NCI-H69 (cell line): ENCODE measurements at regions not wholly inside any gene's neighbourhood (a gene's known extent, or its start where the extent isn't known, plus 50 kb on each side); places are given as distances from the start of the nearest gene placed in this dataset.
"Not testable (repeated sequence)": the region's sequence is repeated elsewhere in the genome, so short reads cannot be mapped to it uniquely, and the experiment has no call there.

Experiments used
- DNase-seq: peaks from one replicate; lab custom pipeline; 2025; lab: John Stamatoyannopoulos, UW

DNA sequence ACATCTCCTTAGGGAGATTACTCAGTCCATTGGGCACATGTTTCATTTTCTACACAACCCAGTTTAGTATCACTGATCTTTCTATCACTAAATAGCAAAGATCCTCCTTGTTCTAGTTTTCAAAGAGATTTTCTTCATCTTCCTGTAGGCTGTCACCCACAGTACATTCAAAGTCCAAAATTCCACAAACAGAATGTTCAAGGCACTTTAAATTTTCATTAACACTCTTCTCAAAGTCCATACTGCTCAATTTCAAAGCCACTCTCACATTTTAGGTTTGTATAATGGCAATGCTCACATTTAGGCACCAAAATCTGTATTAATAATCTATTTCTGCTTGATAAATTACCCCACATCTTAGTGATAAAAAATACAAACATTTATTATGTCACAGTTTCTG, 152.8 kb downstream of the FSIP2 start:
- DNase-seq: no peak

DNA sequence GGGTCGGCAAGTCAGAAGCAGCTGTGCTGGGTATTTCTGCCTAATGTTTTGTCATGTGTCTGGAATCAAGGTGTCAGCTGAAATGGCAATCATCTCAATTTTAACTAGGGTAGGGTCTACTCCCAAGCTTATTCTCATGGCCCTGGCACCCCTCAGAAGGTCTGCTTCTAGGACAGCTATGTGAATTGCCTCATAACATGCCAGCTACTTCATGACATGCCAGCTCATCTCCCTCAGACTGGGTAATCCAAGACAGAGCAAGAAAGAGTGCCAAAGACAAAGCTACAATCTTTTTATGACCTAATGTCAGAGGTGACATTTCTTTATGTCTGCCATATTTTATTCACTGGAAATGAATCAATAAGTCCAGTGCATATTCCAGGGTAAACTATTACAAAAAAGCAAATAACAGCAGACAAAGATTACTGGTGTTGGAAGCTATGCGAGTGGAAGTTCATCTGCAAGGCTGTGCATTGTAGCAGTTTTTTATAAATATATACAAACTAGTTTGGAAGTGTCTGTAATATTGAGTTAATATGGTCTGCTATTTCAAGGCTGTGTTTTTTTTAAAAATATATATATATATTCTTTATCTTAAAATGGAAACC, 153.3 kb downstream of the FSIP2 start:
- DNase-seq: no peak

DNA sequence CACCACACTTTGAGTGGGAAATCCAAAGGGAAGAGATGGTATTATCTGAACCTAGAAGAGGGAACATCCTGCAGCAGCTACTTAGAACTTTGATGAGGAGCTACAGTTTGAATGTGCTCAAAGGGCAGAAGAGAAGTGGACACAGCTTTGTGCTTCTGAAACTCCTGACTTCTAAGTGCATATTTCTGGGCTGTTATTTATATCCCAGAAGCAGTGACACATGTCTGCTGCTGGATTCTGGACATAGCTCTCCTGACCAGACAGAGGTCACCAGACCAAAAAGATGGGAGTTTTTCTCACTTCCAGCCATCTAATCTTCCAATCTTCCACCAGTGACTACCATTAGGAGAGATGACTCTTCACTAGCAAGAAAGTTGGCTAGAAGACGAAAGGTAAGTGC, 153.9 kb downstream of the FSIP2 start:
- DNase-seq: no peak

DNA sequence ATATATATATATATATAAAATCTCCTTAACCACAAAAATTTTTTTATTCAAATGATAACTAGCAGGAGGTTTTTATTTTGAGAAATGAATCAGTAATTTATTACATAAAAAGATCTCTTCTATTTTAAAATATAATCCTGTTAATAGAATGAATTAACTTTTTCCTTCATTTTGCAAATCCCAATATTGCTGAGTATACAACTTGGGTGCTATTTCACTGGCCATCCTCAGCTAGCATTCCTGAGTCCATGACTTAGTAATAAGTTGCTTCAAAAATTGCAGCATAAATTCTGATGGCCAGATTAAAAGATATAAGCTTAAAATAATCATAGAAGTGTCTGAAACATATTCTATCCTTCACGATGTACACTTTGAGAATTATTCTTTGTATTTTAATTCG, 155.6 kb downstream of the FSIP2 start:
- DNase-seq: no peak

DNA sequence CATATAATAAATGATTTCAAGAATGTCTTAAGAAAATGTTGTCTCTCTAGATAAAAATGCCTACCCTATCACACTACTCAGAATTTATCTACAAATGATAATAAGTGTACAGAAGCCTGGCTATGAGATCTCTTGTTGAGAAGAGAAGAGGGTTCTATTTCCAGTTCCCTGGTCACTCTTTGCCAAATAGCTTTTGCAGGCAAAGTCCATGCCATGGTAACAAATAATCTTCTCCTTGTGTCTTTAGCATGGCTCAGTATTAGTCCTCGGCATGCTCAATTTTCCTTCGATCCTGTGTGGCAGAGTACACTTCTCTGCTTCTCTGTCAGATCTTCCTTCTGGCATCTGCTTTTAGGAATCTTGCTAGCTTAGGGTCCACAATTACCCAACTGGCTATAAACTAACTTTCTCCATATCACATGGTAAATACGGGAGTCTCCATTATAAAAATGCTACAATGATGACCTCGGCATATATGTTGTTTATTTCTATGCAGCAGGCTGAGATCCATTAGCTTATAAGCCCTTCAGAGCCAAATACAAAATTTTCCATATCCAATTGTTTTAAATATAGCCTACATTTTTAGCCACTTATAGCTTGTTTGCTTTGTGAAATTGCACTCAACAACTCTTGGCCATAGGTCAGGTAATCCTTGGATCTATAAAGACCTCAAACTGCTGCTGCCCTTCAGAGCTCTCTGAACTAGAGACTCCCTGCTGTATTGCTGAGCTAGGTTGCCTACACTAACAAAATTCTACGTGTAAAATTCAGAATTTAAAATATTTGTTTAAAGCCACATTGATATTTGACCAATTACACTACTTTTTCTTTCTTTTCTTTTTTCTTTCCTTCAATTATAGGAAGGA, 157.5 kb downstream of the FSIP2 start:
- DNase-seq: peak; percentile 16

DNA sequence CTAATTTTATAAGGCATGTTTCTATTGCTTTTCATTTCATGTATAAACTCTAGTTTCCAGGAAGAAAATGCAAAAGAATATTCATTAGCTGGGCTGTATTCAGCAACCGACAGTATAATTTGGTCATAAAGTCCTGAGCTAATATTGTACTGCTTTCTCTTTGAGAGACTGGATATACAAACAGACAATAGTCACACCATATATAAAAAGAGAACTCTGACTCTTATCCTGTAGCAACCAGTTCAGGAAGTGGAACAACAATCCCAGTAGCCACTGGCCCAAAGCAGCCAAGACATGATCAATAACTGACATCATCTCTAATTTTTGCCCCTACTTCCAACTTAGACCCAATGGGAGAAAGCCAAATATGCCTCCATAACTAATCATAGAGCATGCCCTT, 160.8 kb downstream of the FSIP2 start:
- DNase-seq: no peak

DNA sequence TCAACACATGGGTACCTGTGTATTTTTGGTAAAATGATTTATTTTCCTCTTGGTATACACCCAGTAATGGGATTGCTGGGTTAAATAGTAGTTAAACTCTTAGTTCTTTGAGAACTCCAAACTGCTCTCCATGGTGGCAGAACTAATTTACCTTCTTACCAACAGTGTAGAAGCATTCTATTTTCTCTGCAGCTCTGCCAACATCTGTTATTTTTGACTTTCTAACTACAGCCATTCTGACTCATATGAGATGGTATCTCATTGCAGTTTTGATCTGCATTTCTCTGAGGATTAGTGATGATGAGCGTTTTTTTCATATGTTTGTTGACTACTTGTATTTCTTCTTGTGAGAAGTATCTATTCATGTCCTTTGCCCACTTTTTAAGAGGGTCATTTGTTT, 180.6 kb downstream of the FSIP2 start:
- no peak for DNase-seq

DNA sequence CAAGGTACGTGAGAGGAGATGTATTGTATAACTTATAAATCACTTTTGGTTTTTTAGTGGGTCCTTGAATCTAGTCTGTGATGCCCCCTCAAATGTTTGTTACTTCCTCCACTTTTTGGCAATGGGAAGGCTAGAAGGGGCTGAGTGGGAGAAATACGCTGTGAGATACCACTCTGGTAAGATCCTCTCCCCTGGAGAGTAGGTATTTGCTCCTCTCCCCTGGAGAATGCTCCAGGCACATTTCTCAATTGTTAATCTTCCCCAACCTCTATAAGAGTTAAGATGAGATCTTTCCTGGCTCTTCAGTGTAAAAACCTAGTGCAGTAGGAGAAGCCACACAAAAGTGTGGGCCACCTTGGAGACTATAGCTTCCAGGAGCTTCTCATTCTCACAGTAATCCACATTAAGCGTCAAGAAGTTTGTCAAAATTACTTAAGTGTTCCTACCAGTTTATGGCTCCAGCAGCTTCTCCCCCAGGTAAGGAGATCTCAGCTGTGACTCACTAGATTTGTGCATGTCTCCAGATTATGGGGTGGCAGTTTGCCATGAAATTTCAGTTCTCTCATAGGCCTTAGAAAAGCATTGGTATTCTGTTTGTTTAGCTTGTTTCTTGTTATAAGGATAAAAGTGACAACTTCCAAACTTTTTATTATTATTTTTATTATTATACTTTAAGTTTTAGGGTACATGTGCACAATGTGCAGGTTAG, 182.6 kb downstream of the FSIP2 start:
- DNase-seq: no peak

DNA sequence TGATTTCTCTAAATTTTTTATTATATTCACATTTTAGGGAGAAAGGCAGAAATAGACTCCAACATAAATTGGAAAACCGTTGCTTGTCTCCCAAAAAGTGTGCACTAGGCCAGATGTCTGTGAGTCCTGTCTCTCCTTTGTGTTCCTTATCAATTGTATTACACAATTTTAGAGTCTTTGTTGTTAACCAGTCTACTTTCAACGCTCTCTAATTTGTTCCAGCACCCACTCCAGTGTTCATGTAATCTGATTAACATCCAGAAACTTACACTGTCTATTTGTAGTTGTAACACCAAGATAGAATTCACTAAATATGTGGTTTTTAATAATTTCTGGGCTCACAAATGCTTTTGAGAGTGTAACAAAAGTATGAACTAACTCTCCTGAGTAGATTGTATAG, 195.6 kb downstream of the FSIP2 start:
- no peak for DNase-seq

DNA sequence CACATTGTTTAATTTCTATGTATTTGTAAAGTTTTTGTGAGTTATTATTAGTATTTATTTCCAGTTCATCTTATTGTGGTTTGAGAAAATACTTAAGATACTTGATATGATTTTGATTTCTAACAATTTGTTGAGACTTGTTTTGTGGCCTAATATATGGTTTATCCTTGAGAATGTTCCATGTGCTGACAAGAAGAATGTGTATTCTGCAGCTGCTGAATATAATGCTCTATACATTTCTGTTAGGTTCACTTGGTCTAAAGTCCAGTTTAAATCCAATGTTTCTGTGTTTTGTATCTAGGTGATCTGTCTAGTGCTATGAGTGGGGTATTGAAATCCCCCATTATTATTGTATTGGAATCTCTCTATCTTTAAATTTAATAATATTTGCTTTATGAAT, 201.3 kb downstream of the FSIP2 start:
- DNase-seq: no peak

DNA sequence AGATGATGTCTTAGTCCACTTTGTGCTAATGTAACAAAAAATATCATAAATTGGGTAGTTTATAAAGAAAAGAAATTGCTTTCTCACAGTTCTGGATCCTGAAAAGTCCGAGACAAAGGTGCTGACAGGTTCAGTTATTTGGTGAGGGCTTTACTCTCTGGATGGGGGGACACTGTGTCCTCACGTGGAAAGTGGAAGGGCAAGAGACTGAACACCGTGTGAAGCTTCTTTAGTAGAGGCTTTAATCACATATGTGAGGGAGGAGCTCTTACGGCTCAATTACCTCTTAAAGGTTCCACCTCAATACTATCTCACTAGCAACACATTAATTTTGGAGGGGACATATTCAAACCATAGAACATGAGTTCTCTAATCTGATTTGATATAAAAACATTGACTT, 204.3 kb downstream of the FSIP2 start:
- DNase-seq: no peak

DNA sequence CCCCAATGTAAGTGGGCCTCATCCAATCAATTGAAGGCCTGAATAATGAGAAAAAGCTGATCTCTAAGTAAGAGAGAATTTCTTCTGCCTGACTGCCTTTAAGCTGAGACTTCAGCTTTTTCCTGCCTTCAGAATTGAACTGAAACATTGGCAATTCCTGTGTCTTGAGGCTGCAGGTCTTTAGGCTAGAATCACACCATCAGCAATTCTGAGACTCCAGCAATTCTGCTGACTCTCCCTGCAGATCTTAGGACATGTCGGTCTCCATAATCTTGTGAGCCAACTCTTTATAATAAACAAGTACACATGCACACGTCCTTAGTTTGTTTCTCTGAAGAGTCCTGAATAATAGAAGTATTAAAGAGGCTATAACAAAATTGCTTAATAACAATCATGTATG, 209.1 kb downstream of the FSIP2 start:
- DNase-seq: no peak

DNA sequence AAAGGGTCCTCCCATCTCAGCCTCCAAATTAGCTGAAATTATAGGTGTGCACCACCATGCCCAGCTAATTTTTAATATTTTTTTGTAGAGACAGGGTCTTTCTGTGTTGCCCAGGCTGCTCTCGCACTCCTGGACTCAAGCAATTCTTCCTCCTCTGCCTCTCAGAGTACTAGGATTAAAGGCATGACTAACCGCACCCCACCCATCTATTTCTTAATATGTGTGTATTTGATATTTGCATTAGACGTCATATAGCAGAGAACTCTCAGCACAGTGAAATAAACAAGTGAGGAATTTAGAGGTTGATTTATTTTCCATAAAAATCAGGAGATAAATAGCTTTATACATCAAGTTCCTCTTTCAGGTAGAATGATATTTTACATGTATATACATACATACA, 213.5 kb downstream of the FSIP2 start:
- no peak for DNase-seq

DNA sequence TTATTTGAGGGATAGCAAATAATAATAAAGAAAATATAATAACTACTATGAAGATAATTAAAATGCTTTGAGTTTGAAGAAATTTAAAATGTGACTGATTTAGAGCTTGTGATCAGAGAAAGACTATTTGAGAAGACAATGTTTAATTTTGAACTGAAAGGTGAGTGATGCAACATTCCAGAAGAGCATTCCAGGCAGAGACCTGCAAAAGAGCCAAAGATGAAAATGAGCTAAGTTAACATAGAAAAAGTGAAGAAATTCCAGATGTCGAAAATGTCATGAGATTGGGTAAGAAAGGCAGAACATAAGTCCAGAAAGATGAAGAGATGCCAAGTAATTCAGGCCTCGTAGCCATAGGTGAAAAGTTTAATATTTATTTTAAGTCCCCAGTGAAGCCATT, 215.8 kb downstream of the FSIP2 start:
- DNase-seq: no peak

DNA sequence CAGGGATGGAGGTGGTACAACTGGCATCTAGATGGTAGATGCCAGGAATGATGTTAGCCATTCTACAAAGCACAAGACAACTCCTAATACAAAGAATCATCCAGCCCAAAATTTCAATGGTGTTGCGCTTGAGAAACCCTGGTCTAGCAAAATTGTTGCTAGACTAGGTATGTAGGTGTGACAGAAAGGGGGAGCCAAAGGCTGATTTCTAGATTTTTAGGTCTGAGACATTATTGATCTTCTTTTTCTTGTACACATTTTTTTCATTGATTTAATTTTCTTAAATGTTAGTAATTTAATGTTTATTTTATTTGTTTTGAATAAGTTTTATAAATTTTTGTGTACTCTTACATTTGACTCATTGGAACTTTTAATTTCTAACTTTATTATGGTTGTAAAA, 216.4 kb downstream of the FSIP2 start:
- DNase-seq: no peak

DNA sequence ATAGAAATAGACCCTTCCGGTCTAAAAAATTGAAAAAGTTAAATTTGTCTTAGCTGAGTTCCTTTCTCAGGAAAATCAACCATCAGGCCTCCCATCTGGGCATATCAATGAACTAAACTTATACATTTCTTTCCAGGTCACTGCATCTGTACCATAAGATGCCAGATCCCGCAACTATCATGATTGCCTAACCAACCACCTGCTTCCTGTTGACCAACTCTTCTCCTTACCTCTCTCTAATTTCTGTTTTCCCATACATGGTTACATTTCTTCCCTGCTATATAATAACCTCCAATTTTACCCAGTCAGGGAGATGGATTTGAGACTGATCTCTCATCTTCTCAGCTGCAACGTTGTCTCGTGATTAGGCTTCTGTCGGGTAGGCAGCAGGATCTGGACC, 228.7 kb downstream of the FSIP2 start:
- peak; percentile 16 for DNase-seq

DNA sequence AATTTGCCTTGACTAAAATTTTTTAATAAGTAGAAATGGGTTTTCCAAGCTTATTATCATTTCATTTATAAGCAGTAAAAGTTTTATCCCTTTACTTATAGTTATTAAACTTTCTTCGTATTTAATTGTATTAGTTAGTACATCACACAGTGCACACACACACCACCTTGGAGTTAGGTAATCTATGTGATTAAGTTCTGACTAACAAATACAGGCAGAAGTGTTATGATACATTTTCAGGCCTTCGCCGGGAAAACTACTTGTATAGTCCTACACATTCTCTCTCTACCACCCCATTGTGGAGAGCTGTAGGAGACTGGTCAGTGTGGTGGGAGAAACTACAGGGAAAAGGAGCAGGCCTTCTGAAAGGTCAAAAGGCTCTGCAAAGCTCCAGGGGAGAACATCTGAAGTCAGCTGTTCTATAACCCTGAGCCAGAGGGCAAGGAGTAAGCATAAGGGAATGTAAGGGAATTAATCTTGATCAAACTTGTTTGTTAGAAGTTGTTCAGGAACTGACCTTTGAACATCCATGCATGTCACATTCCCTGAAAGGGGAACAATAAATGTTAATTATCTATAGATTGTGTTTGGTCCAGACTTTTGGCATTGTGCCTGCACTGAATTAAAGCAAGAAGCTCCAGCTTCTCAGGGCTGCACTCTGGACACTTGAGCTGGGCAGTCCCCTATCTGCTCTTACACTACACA, 231.7 kb downstream of the FSIP2 start:
- DNase-seq: peak; percentile 23

DNA sequence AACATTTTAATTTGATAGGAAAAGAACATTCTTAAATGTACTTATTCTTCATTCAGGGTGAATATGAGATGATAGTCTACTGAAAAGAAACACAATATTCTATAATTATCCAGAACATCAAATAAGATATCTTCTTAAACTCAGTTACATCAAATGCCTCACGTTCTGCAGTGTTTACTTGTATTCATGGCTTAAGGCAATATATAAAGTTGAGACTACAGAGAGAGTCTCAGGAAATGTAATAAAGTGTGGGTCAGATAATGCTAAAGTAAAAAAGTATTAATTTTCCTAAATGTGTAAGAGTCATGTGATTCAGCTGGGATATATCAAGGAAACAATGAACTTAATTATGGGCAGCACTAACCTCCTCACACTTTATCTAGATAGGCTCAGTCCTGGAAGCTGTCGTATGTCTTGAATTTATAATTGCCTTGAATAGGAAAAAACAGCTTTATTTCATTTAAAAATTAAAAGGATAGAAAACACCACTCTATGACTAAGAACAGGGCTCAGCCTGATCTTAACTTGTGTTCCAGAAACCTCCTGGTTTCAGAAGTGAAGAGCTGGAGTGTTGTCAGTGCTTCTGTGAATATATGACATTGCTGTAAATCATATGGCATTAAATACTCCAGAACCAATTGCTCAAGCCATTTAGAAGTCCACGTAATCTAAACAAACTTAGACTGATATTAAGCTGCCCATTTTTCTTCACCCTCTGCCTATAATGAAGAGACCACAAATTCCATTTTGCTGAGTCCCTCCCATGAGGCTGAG, 240.2 kb downstream of the FSIP2 start:
- DNase-seq: no peak

DNA sequence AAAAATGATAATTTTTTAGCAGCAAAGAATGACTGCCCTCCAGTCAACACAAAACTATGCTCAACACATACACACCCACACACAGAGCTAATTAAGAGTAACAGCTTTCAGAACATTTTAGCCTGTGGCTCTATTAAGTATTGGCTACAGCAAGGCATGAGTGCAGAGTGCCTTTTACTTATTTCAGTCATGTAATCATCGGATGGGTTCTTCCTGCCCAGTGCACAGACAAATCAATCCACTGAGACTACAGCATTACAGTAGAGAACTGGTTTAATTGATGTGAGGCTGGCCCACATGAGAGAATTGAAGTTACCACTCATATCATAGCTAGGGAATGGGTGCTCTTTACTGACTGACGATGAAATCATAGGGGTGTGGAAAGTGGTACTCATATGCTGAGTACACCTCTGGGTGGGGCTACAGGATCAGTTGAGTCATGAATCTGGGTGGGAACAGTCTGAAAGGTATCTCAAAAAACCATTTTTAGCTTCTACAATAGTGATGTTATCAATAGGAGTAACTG, 241.0 kb downstream of the FSIP2 start:
- DNase-seq: peak; percentile 23

DNA sequence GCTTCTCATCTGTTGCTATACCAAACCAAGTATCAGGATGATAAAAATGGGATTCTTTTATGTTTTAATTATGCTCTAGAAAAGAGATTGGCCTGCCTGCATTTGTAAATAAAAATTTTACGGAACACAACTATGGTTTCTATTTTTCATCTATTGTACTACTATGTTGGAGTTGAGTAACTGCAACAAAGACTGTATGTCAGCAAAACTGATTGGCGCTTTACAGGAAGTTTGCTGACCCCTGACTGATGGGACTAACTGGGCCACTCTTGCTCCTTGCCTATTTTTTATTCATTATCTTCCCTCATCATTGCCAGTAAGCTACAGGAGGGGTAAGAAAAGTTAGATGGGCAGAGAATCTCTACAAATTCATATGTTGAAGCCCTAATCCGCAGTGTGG, 242.3 kb downstream of the FSIP2 start:
- no peak for DNase-seq

DNA sequence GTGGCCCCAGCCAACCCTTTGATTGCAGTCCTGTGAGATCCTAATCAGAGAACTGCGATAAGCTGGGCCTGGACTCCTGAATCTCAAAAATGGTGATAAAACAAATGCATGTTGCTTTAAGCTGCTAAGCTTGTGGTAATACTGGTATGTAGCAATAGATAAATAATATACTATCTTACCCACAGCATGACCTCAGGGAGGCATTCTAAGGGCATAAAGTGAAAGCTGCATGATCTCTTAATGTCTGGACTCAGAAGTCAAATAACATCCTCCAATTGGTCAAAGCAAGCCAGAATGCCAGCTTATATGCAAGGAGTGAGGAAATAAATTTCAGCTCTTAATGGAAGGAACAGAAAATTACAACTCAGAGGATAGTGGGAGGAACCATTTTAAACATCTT, 246.1 kb downstream of the FSIP2 start:
- no peak for DNase-seq

DNA sequence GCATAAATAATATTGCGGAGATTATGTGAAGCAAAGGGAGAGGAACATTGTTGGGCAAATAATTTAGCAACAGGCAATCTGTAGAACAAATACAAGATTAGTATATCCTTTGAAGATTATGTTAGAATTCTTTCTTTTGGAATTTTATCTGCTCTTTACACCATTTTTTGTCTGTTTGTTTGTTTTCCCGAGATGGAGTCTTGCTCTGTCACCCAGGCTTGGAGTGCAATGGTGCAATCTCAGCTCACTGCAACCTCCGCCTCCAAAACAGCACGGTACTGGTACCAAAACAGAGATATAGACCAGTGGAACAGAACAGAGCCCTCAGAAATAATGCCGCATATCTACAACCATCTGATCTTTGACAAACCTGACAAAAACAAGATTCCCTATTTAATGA, 250.3 kb downstream of the FSIP2 start:
- DNase-seq: not testable (repeated sequence)
